Thoracic aorta (tissue), 2 donors: ENCODE measurements at regions not wholly inside any gene's neighbourhood (a gene's known extent, or its start where the extent isn't known, plus 50 kb on each side); places are given as distances from the start of the nearest gene placed in this dataset.
"Not testable (repeated sequence)": the region's sequence is repeated elsewhere in the genome, so short reads cannot be mapped to it uniquely, and the experiment has no call there.

Experiments used
- ATAC-seq: fragments of 150-250 bp; one replicate; pipeline ENCODE4 v1.8.0; 2017; ENCODE audit warnings: low read depth; ENCODE audit not compliant: insufficient number of reproducible peaks, low FRiP score
- DNase-seq: peaks from one replicate; pipeline ENCODE4 v3.0.0-alpha.2; 2020; ENCODE audit warnings: low spot score
- H3K27ac ChIP-seq, 2 donors: fragments of 200-600 bp; sonication (generic); 1 replicate in 1 of 2; 2 replicates in 1 of 2; pipeline ENCODE4 v1.5.1; 2016; ENCODE audit warnings: mild to moderate bottlenecking in 2 of 2, moderate library complexity in 2 of 2
- H3K27me3 ChIP-seq: fragments of 200-600 bp; sonication (generic); replicated peaks from 2 replicates; pipeline ENCODE4 v1.6.0; 2016; ENCODE audit warnings: mild to moderate bottlenecking; ENCODE audit not compliant: insufficient read depth
- H3K36me3 ChIP-seq: fragments of 200-600 bp; sonication (generic); one replicate; pipeline ENCODE4 v1.5.1; 2016
- H3K4me1 ChIP-seq, 2 donors: fragments of 200-600 bp; sonication (generic); 1 replicate in 1 of 2; 2 replicates in 1 of 2; pipeline versions ENCODE4 v1.5.1 to v1.6.0; 2016; ENCODE audit warnings: low read depth in 2 of 2, mild to moderate bottlenecking in 1 of 2; ENCODE audit not compliant: control insufficient read depth in 1 of 2
- H3K4me3 ChIP-seq: fragments of 200-600 bp; sonication (generic); 2 replicates; pipeline ENCODE4 v1.5.1; 2016; ENCODE audit warnings: mild to moderate bottlenecking
- H3K9me3 ChIP-seq: fragments of 200-600 bp; sonication (generic); 2 replicates; pipeline ENCODE4 v1.5.1; 2016
- TF ChIP-seq, protein P1 (sequence below): fragments of 200-600 bp; sonication (generic); IDR thresholded peaks from one replicate; pipeline ENCODE4 v1.5.1; 2019; ENCODE audit warnings: antibody characterized with exemption

DNA sequence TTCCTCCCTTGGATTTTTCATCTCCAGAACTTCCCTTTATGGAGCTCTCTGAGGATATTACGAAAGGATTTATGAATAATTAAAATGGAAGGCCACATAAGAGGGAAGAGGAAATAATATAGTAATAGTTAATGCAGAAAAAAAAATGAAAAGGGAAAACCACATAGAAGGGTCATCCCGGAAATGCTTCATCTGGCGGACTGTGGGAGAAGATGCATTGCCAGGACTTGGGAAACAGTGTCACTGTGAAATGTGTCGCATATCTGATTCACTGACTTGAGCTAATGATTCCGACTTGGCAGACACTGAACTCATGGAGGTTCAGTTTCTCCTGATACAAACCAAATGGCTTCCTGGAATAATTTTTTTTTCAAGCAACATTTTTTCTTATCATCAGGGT is 129.9 kb upstream of the RMP24 start:
- DNase-seq (no peak), ATAC-seq (no peak)
- no peaks in the 10 kb centered on the region for H3K4me1 ChIP-seq
- H3K9me3 ChIP-seq, result no peaks in the 10 kb centered on the region
- no peak overlapping the region for H3K4me3 ChIP-seq
- no peaks in the 10 kb centered on the region for H3K36me3 ChIP-seq
- TF ChIP-seq, protein P1, sequence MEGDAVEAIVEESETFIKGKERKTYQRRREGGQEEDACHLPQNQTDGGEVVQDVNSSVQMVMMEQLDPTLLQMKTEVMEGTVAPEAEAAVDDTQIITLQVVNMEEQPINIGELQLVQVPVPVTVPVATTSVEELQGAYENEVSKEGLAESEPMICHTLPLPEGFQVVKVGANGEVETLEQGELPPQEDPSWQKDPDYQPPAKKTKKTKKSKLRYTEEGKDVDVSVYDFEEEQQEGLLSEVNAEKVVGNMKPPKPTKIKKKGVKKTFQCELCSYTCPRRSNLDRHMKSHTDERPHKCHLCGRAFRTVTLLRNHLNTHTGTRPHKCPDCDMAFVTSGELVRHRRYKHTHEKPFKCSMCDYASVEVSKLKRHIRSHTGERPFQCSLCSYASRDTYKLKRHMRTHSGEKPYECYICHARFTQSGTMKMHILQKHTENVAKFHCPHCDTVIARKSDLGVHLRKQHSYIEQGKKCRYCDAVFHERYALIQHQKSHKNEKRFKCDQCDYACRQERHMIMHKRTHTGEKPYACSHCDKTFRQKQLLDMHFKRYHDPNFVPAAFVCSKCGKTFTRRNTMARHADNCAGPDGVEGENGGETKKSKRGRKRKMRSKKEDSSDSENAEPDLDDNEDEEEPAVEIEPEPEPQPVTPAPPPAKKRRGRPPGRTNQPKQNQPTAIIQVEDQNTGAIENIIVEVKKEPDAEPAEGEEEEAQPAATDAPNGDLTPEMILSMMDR, result no peak
- no peaks in the 10 kb centered on the region for H3K27me3 ChIP-seq
- no peak overlapping the region for H3K27ac ChIP-seq

DNA sequence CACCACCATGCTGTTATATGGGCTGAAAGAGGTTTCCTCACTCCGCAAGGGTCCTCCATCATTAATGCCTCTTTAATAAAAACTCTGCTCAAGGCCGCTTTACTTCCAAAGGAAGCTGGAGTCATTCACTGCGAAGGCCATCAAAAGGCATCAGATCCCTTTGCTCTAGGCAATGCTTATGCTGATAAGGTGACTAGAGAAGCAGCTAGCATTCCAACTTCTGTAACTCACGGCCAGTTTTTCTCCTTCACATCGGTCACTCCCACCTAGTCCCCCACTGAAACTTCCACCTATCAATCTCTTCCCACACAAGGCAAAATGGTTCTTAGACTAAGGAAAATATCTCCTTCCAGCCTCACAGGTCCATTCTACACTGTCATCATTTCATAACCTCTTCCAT is 124.2 kb upstream of the RMP24 start:
- H3K27ac ChIP-seq, ATAC-seq, H3K4me1 ChIP-seq, H3K4me3 ChIP-seq, H3K36me3 ChIP-seq, H3K9me3 ChIP-seq, H3K27me3 ChIP-seq, DNase-seq: not testable (repeated sequence)

DNA sequence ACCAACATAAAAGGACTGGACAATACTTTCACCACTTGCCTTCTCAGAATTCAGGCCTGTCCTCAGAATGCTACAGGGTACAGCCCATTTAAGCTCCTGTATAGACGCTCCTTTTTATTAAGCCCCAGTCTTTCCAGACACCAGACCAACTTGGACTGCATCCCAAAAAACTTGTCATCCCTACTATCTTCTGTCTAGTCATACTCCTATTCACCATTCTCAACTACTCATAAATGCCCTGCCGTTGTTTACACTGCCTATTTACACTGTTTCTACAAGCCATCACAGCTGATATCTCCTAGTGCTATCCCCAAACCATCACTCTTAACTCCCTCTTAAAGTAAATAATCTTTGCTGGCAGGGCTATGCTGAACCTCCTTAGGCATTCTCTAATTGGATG is 123.2 kb upstream of the RMP24 start:
- H3K27ac ChIP-seq, H3K9me3 ChIP-seq, DNase-seq, H3K4me1 ChIP-seq, ATAC-seq, H3K36me3 ChIP-seq, H3K4me3 ChIP-seq, H3K27me3 ChIP-seq: not testable (repeated sequence)

DNA sequence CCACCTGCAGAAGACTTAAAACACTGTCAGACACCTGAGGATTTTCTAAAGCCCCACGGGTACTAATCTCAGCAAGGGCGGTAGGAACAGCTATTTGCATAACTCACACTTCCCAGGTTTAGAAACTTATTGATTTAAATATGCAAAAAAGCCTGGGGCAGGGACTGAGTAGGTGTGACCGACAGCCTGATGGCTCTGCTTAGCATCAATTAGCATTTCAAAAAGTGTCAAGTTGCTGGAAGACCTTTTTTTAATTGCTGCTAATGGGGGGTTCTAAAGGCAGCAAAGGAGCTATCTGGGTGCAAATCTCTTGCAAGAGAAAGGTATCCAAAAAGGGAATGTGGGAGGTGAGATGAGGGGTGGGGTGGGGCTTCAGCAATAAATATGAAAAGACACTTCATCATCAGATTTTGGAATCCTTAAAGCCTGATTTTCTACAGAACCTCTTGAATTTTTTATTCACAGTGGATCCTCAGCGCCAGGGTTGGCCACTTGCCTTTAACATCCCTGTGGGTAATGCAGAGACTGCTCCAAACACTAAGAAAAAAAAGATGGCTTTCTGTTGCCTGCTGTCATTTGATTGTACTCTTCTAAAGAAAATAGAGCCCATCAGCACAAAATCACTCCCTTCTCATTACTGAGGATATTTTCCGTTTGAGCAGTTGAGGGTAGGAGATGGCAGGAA is 121.1 kb upstream of the RMP24 start:
- no peak overlapping the region for H3K4me3 ChIP-seq
- no peaks in the 10 kb centered on the region for H3K9me3 ChIP-seq
- no peaks in the 10 kb centered on the region for H3K27me3 ChIP-seq
- no peaks in the 10 kb centered on the region for H3K36me3 ChIP-seq
- TF ChIP-seq, protein P1, result no peak
- no peak overlapping the region for H3K27ac ChIP-seq
- no peaks in the 10 kb centered on the region for H3K4me1 ChIP-seq
- ATAC-seq, result no peak
- DNase-seq, result no peak

DNA sequence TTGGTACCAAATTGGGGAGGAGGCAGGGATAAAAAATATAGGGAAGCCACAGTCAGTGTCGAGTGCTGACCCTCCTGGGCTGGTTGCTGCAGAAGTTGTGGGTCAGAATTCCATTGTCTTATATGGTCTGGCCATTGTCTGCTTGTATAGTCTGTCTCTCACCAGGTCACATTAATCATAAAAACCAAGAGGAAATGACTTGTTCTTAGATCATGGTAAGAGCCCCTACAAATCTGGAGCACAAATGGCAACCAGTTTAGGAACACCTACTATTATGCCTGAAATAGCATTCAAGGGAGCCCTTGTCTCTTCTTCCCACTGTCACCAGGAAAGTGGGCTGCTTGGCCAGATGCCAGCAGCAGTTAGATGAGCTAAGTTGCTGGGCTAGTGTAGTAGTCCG is 119.7 kb upstream of the RMP24 start:
- Histone ChIP-seq H3K27ac (no peak overlapping the region), H3K27me3 (no peaks in the 10 kb centered on the region), H3K36me3 (no peaks in the 10 kb centered on the region), H3K4me3 (no peak overlapping the region), H3K4me1 (no peaks in the 10 kb centered on the region), H3K9me3 (no peaks in the 10 kb centered on the region)
- no peak for DNase-seq
- ATAC-seq, result no peak
- TF ChIP-seq, protein P1, result no peak

DNA sequence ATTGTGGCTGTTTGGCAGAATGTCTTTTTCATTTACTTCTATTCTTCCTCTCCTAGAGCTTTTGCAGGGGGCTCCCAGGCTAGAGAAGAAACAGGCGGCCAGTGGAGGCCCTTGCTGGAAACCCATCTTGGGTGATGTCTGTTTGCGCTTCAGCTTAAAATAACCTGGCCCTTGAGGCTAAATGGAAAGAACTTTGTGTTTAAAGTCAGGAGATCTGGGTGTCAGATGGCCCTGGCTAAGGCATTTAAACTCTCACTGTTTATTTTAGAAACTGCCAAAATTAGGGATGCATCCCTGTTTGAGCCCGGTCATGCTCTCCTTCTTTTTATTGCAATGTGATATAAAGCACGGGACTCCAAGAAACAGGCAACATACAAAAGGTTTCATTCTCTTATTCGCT is 118.4 kb upstream of the RMP24 start:
- ATAC-seq, result no peak
- H3K4me3 ChIP-seq, result no peak overlapping the region
- no peak overlapping the region for H3K27ac ChIP-seq
- H3K4me1 ChIP-seq, result no peaks in the 10 kb centered on the region
- no peaks in the 10 kb centered on the region for H3K27me3 ChIP-seq
- TF ChIP-seq, protein P1, result no peak
- H3K36me3 ChIP-seq, result no peaks in the 10 kb centered on the region
- no peaks in the 10 kb centered on the region for H3K9me3 ChIP-seq
- DNase-seq, result no peak
